Activated naive CD4-positive, alpha-beta T cell treated with anti-CD3 and anti-CD28 coated beads for 36 hours (primary cell): ENCODE measurements at regions not wholly inside any gene's neighbourhood (a gene's known extent, or its start where the extent isn't known, plus 50 kb on each side); places are given as distances from the start of the nearest gene placed in this dataset.
"Not testable (repeated sequence)": the region's sequence is repeated elsewhere in the genome, so short reads cannot be mapped to it uniquely, and the experiment has no call there.

Experiments
- CTCF ChIA-PET: fragments of 350-600 bp; sonication (Branson Sonifier 250); formaldehyde crosslinking; loops from one replicate; lab custom pipeline; 2021; ENCODE audit warnings: antibody characterized with exemption; lab: Charles Lee
- DNase-seq: peaks from one replicate; pipeline ENCODE4 v3.0.0-alpha.2; 2020
- H3K27ac Mint-ChIP-seq: one replicate; pipeline ENCODE4 v1.8.0; 2021; ENCODE audit warnings: mild to moderate bottlenecking, mixed read lengths
- H3K27me3 Mint-ChIP-seq: one replicate; pipeline ENCODE4 v1.8.0; 2021; ENCODE audit warnings: low read depth, mixed read lengths
- H3K36me3 Mint-ChIP-seq: one replicate; pipeline ENCODE4 v1.8.0; 2021; ENCODE audit warnings: low read depth, mixed read lengths
- H3K4me1 Mint-ChIP-seq: one replicate; pipeline ENCODE4 v1.8.0; 2021; ENCODE audit warnings: low read depth, mixed read lengths
- H3K4me3 Mint-ChIP-seq: one replicate; pipeline ENCODE4 v1.8.0; 2021; ENCODE audit warnings: mild to moderate bottlenecking, moderate library complexity, mixed read lengths
- H3K9me3 Mint-ChIP-seq: one replicate; pipeline ENCODE4 v1.8.0; 2021; ENCODE audit warnings: mixed read lengths
- intact Hi-C: fragments of 100-400 bp; cut with micrococcal nuclease; formaldehyde crosslinking; loops from one replicate; pipeline ENCODE4 v1.15.1; 2023

DNA sequence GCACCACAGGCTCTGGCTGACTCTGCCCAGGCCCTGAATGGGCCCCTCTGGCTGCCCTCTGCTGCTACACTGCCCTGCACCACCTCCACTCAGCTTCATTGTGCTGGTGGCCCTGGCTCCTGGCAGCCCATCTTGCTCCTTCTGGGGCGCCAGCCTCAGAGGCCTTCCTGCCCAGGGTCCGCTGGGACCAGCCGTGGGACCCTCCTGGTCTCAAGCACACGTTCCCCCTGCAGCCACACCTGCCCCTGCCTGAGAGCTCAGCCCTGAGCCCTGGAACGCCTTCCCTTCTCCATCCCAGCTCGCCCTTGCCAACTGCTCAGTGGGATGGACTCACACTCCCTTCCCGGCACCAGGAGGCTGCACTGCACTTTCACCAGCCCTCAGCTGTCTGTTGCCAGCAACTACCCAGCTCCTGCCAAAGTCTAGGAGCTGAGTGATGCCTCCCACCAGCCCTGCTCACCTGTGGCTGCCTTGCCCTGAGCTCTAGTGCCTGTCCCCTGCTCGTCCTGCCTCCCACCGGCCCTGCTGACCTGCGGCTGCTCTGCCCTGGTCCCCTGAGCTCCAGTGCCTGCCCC lies 217.9 kb downstream of the TMEM121 start:
- H3K27me3 Mint-ChIP-seq, CTCF ChIA-PET, H3K4me1 Mint-ChIP-seq, H3K9me3 Mint-ChIP-seq, H3K27ac Mint-ChIP-seq, H3K36me3 Mint-ChIP-seq, H3K4me3 Mint-ChIP-seq, DNase-seq: not testable (repeated sequence)
- intact Hi-C loops = loop anchor here (5.0 kb wide), 1 partner anchor 77 kb away; no protein-coding TSS in a partner anchor

- CTCF ChIA-PET = no interaction called here
- intact Hi-C loops = no loop called here
- Mint-ChIP-seq H3K9me3 (no peaks in the 10 kb centered on the region), H3K4me3 (no peak overlapping the region), H3K27me3 (peaks cover 8% of the 10 kb centered on the region), H3K4me1 (peaks cover 2% of the 10 kb centered on the region), H3K36me3 (no peaks in the 10 kb centered on the region), H3K27ac (no peak overlapping the region)
- DNase-seq = no peak
Observed at GRCh38 chr14:105745433-105746123, 219.2 kb downstream of the TMEM121 start.

DNA sequence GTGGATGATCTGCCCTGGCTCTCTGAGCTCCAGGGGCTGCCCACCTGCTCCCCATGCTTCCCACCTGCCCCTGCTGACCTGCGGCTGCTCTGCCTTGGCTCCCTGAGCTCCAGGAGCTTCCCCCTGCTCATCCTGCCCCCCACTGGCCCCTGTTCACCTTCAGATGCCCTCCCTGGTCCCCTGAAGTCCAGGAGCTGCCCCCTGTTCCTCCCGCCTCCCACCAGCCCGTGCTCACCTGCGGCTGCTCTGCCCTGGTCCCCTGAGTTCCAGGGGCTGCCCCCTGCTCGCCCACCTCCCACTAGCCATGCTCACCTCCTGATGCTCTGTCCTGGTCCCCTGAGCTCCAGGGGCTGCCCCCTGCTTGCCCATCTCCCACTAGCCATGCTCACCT lies 219.7 kb downstream of the TMEM121 start:
- intact Hi-C loops = no loop called here
- Mint-ChIP-seq H3K36me3 (no peaks in the 10 kb centered on the region), H3K9me3 (no peaks in the 10 kb centered on the region), H3K27ac (no peak overlapping the region), H3K27me3 (peaks cover 8% of the 10 kb centered on the region), H3K4me3 (no peak overlapping the region), H3K4me1 (peaks cover 2% of the 10 kb centered on the region)
- DNase-seq = no peak
- CTCF ChIA-PET = no interaction called here

DNA sequence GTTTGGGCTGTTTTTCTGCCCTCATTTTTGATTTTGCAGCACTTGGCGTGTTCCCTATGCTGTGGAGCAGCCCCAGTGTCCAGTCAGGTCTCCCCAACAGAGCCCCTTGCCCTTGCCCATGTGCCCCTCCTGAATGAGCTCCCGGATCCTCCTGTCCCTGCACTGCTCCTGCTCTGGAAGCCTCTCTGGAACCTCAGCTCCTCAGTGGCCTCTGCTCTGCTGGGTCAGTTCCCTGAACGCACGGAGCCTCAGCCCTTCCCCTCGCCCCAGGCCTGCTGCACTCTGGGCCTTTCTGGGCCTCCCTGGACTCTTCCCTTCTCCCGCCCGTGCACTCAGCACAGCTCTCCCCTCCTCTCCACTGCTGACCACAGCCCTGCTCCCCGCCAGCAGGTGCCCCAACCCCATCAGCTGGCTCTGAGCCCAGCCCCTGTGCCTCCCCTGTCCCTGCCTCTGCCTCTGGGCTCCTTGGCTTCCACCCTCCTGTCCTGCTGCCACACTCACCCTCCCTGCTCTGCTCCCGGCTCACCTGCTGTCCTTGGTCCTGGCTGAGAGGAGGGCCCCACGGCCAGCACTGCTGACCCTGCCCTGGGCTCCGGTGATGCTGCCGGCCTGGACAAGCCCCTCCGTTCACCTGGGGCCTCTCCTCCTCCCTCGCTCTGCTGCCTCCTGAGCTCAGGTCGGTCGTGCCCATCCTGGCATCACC lies 220.6 kb downstream of the TMEM121 start:
- DNase-seq, H3K27me3 Mint-ChIP-seq, H3K4me1 Mint-ChIP-seq, CTCF ChIA-PET, H3K4me3 Mint-ChIP-seq, H3K27ac Mint-ChIP-seq, intact Hi-C loops, H3K36me3 Mint-ChIP-seq, H3K9me3 Mint-ChIP-seq: not testable (repeated sequence)

DNA sequence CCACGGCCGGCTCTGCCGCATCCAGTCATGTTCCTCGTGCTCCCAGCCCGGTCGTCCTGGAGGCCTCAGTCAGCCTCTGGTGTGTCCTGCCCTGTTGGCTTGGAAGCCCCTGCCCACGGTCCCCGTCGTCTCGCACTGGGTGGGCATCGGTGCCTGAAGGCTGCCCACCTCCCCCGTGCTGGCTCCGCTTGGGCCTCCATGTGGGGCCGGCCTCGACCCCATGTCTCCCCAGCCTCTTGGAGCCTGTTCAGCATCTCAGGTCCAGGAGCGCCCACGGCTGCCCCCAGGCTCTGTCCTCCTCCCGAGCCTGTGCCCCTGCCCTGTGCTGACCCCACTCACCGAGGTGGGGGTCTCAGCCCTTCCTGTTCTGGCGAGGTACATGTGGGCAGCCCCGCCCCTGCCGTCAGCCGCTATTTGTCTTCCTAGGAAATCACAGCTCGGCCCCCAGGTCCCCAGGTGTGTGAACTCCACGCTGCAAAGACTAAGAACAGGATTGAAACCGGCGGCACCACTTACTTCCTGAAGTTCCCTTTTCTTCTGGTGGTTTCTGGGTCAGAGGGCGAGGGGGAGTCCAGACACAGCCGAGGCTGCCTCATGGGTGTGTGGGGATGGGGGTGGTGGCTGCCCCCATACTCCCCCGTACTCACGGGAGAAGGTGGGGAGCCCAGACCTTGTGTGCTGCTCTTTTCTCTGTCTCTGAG lies 221.3 kb downstream of the TMEM121 start:
- CTCF ChIA-PET, H3K4me3 Mint-ChIP-seq, H3K36me3 Mint-ChIP-seq, H3K9me3 Mint-ChIP-seq, intact Hi-C loops, H3K4me1 Mint-ChIP-seq, H3K27ac Mint-ChIP-seq, DNase-seq, H3K27me3 Mint-ChIP-seq: not testable (repeated sequence)

GRCh38 chr14:105748204-105748578 lies 221.8 kb downstream of the TMEM121 start:
- intact Hi-C loops = no loop called here
- H3K4me3 Mint-ChIP-seq = no peak overlapping the region
- H3K27ac Mint-ChIP-seq = no peak overlapping the region
- H3K36me3 Mint-ChIP-seq = no peaks in the 10 kb centered on the region
- peaks cover 8% of the 10 kb centered on the region for H3K27me3 Mint-ChIP-seq
- CTCF ChIA-PET = no interaction called here
- peaks cover 2% of the 10 kb centered on the region for H3K4me1 Mint-ChIP-seq
- H3K9me3 Mint-ChIP-seq = no peaks in the 10 kb centered on the region
- no peak for DNase-seq

GRCh38 chr14:105748710-105749109 lies 222.3 kb downstream of the TMEM121 start:
- H3K4me3 Mint-ChIP-seq, H3K9me3 Mint-ChIP-seq, CTCF ChIA-PET, DNase-seq, H3K4me1 Mint-ChIP-seq, intact Hi-C loops, H3K27ac Mint-ChIP-seq, H3K27me3 Mint-ChIP-seq, H3K36me3 Mint-ChIP-seq: not testable (repeated sequence)

DNA sequence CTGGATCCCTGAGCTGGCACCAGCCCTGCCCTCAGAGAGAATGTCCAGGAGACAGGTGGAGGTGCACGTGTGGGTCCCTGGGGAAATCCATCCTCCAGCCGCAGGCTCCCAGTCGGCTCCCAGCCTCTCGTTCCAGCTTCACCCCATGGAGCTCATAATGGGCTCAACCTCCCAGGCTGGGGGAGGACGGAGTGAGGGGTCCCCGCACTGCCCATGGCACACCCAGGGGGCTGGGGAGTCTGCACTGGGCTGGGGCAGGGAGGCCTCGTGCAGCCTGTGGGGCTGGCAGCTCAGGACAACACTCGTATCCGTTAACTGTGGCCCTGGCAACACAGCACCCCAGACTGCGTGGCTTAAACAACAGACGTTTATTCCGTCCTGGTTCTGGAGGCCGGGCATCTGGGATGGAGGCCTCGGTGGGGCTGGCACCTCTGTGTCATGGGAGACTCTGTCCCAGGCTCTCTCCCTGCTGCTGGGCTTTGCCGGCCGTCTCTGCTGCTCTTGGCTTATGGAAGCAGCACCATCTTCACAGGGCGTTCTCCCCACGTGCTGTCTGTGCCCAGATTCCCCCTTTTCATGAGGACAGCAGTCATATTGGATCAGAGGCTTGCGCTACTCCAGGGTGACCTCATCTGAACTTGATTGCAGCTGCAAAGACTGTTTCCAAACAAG lies 223.6 kb downstream of the TMEM121 start:
- CTCF ChIA-PET, H3K27me3 Mint-ChIP-seq, H3K4me3 Mint-ChIP-seq, H3K36me3 Mint-ChIP-seq, DNase-seq, H3K4me1 Mint-ChIP-seq, H3K9me3 Mint-ChIP-seq, H3K27ac Mint-ChIP-seq, intact Hi-C loops: not testable (repeated sequence)

GRCh38 chr14:105751291-105751751 lies 224.9 kb downstream of the TMEM121 start:
- H3K9me3 Mint-ChIP-seq, intact Hi-C loops, H3K27me3 Mint-ChIP-seq, H3K4me1 Mint-ChIP-seq, H3K4me3 Mint-ChIP-seq, CTCF ChIA-PET, H3K27ac Mint-ChIP-seq, DNase-seq, H3K36me3 Mint-ChIP-seq: not testable (repeated sequence)

DNA sequence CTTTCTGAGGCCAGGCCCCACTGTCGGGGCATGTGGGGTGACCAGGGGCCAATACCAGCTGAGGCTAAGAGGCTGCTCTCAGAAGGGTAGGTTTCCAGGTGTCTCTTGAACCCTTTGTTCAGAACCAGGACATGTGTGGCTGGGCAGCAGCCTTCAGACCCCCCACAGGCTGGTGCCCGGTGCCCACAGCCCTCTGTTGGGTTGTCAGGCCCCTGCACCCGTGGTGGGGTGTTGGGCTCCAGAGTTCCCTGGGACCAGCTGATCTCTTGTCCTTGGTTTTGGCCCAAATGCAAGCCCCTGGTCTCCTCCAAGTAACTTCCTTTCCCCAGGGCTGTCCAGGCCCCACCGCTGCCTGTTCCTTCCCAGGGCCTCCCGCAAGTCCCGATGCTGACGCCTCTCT lies 226.0 kb downstream of the TMEM121 start:
- H3K27ac Mint-ChIP-seq, DNase-seq, H3K36me3 Mint-ChIP-seq, intact Hi-C loops, H3K9me3 Mint-ChIP-seq, H3K4me1 Mint-ChIP-seq, CTCF ChIA-PET, H3K27me3 Mint-ChIP-seq, H3K4me3 Mint-ChIP-seq: not testable (repeated sequence)

DNA sequence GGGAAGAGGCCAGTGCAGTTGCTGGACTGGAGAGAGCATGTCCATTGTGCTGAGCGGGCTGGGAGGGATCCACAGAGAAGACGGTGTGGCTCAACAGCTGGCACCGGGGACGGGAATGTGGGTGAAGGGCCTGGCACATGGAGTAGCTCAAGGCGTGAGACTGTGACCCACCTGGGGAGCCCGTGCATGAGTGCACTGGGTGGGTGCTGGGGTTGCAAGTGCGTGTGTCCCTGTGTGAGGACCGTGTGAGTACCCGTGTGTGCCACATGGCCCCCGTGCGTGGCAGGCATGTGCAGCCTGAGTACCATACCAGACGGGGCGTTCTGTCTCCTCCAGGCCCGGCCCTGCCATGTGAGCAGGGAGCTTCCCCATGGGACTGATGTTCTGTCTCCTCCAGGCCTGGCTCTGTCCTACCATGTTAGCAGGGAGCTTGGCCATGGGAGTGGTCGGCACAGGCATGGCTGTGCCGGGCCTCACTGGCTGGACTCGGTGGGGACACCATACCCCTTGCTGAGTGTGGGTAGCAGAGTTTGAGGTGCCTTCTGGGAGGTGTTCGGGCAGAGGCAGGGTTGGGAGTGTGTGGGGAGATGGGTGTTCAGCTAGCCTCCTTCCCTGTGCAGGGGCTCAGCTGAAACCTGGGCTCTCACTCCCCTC lies 234.4 kb downstream of the TMEM121 start:
- CTCF ChIA-PET = no interaction called here
- Mint-ChIP-seq H3K9me3 (no peaks in the 10 kb centered on the region), H3K4me3 (no peak overlapping the region), H3K27me3 (no peaks in the 10 kb centered on the region), H3K27ac (no peak overlapping the region), H3K4me1 (no peaks in the 10 kb centered on the region), H3K36me3 (no peaks in the 10 kb centered on the region)
- DNase-seq = no peak
- intact Hi-C loops = loop anchor here (5.0 kb wide), 1 partner anchor 144 kb away; no protein-coding TSS in a partner anchor

- DNase-seq, H3K27ac Mint-ChIP-seq, H3K36me3 Mint-ChIP-seq, H3K4me1 Mint-ChIP-seq, H3K9me3 Mint-ChIP-seq, H3K27me3 Mint-ChIP-seq, CTCF ChIA-PET, H3K4me3 Mint-ChIP-seq: not testable (repeated sequence)
- intact Hi-C loops = loop anchor here (5.0 kb wide), 1 partner anchor 144 kb away; no protein-coding TSS in a partner anchor
Observed at GRCh38 chr14:105761345-105761740, 235.0 kb downstream of the TMEM121 start.
